HFF-Myc (cell line): ENCODE measurements at regions not wholly inside any gene's neighbourhood (a gene's known extent, or its start where the extent isn't known, plus 50 kb on each side); places are given as distances from the start of the nearest gene placed in this dataset.

Experiments
- DNase-seq: peaks from one replicate; pipeline ENCODE4 v3.0.0-alpha.2; 2011; ENCODE audit warnings: low read depth; ENCODE audit errors: extremely low read depth
- H3K4me3 ChIP-seq: replicated peaks from 2 replicates; pipeline ENCODE4 v1.5.1; 2011; ENCODE audit warnings: low read depth, mild to moderate bottlenecking, control low read depth, low read length
- CTCF ChIP-seq: IDR thresholded peaks from 2 replicates; pipeline ENCODE4 v1.5.1; 2012; ENCODE audit warnings: mild to moderate bottlenecking, low read depth, low read length, control low read depth; ENCODE audit errors: missing control alignments

GRCh38 chrX:39766085-39766726 is 331.6 kb downstream of the BCOR start:
- DNase-seq, result no peak
- H3K4me3 ChIP-seq, result no peak overlapping the region
- TF ChIP-seq CTCF, result no peak

GRCh38 chrX:39766855-39767254 is 330.9 kb downstream of the BCOR start:
- no peak overlapping the region for H3K4me3 ChIP-seq
- no peak for DNase-seq
- TF ChIP-seq CTCF, result no peak

GRCh38 chrX:39767446-39767845 is 330.3 kb downstream of the BCOR start:
- DNase-seq, result no peak
- no peak for TF ChIP-seq CTCF
- no peak overlapping the region for H3K4me3 ChIP-seq

DNA sequence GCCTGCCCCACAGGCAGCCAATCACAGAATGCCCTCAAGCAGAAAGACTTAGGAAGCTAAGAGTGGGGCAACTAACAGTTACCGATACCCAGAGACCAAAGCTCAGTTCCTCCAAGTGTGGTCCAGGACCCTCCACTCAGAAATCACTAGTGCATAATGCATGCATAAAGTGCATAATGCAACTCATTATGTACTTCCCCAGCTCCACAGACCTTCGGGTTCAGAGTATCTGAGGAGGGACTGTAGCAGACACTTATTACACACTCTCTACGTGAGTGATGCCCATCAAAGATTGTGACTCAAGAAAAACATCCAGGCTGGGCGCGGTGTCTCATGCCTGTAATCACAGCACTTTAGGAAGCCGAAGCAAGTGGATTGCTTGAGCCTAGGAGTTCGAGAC is 328.0 kb downstream of the BCOR start:
- no peak for DNase-seq
- no peak for TF ChIP-seq CTCF
- H3K4me3 ChIP-seq, result no peak overlapping the region

DNA sequence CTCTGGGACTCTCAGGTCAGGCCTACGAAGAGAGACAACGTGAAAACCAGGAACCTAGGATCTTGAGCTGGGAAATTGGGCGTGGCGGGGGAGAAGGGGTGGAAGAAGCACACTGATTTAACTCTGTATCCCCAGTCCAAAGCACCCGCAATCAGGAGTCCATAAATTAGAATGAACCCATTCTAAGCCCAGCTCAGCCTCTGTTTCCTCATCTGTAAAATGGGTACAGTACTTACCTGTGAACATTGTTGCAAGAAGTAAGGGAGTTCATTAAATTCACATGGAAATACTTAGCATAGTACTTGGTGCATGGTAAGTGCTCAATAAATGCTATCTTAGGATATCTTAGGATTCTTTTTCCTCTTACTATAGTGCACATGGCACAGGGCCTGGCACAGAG is 326.7 kb downstream of the BCOR start:
- TF ChIP-seq CTCF, result no peak
- no peak overlapping the region for H3K4me3 ChIP-seq
- no peak for DNase-seq

DNA sequence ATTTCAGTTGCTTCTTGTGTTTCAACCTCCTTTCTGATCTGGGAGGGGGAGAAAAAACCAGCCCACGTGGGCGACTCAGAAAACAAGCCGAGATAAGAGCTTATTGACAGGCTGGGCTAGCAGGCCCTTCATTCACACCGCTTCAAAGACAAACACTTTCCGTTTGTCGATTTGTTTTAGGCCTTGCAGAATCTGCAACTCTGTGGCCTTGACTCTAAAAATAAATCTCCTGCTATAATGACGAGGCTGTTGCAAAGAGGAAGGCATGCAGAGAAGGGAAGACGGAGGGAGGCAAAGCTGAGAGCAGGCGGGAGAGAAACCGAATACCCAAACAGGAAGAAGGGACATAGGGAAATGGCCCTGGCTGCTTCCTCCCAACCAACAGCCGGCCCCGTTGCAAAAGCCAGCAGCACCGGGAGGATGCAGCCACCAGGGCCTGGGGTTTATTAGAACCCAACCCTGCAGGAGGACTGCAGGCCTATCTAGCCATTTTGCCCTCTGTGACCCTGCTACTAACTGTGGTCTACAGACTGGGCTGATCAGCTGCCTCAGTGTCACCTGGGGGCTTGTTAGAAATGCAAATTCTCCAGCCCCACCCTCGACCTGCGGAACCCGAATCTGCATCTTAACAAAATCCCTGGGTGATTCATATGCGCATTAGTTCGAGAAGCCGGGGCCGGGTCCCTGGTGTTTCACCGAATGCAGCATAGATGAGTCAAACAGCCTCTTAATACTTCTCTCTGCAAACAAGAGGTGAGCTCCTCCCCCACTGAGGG is 325.5 kb downstream of the BCOR start:
- no peak for TF ChIP-seq CTCF
- no peak for DNase-seq
- H3K4me3 ChIP-seq, result no peak overlapping the region
